Hematopoietic multipotent progenitor cell treated with erythropoietin and hydrocortisone succinate and interleukin-3 and kit ligand, for 8 days (in vitro differentiated cells): ENCODE measurements at regions not wholly inside any gene's neighbourhood (a gene's known extent, or its start where the extent isn't known, plus 50 kb on each side); places are given as distances from the start of the nearest gene placed in this dataset.
"Not testable (repeated sequence)": the region's sequence is repeated elsewhere in the genome, so short reads cannot be mapped to it uniquely, and the experiment has no call there.

ENCODE experiments used
- DNase-seq: peaks from one replicate; pipeline ENCODE4 v3.0.0-alpha.2; 2015

DNA sequence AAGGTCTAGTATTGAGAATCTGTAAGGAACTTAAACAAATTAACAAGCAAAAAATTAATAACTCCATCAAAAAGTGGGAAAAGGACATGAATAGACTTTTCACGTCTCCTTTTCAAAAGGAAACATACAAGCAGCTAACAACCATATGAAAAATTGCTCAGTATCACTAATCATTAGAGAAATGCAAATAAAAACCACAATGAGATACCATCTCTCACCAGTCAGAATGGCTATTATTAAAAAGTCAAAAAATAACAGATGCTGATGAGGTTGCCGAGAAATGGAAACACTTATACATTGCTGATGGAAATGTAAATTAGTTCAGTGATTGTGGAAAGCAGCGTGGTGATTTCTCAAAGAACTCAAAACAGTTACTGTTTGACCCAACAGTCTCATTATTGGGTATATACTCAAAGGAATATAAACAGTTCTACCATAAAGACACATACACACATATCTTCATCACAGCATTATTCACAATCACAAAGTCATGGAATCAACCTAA lies 410.4 kb upstream of the SMIM31 start:
- DNase-seq, result no peak

DNA sequence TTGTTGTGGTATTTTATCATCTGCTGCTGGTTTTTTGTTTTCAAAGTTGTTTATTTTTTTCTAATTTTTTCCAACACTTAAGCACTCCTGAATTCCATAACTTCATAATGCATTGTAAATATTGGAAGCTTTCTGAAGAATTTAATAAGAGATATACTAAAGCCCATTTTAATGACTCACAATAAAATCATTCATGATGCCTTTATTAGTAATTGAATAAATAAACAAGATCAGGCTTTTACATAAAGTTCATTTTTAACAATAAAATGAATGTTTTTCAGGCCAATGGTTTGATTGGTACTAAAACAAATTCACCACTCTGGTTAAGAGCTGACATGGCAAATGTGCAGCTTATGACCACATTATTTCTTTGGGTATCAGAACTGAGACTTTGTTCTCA lies 408.2 kb upstream of the SMIM31 start:
- no peak for DNase-seq

DNA sequence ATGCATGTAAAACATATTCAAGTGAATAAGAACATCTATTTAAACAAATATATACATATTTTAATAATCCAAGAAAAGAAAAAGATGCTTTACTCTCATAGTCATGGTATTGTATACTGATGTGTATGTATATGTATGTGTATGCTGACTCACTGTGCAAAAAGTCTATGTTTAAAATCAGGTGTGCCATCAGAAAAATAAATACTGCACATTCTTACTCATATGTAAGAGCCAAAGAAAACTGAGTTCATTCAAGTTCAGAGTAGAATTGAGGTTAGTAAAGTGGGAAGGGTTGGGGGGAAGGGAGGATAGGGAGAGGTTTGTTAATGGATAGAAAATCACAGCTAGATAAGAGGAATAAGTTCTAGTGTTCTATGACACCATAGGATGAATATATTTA lies 403.9 kb upstream of the SMIM31 start:
- DNase-seq, result no peak

GRCh38 chr4:164350716-164351115 lies 403.2 kb upstream of the SMIM31 start:
- DNase-seq, result not testable (repeated sequence)

GRCh38 chr4:164357957-164358356 lies 396.0 kb upstream of the SMIM31 start:
- DNase-seq, result no peak

- DNase-seq, result no peak
Observed at GRCh38 chr4:164358400-164358799, 395.5 kb upstream of the SMIM31 start.

- DNase-seq, result no peak
Observed at GRCh38 chr4:164359881-164360280, 394.1 kb upstream of the SMIM31 start.

DNA sequence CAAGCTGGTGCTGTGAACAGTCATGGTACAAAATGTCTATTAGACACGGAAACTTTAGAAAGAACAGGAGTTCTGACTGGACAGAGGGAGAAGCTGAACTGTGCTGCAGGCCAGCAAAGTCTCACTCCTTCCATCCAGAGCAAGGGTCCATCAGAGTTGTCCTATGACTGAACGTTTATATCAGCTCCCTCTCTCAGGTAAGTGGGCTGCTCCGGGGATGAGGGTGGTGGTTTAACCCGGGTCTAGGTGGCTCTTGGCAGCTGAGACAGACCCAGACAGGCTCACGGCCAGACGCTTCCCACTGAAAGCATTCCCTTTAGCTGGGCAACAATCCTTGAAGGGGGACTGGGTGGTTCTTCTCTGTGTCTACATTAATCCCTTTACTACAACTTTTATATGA lies 385.0 kb upstream of the SMIM31 start:
- no peak for DNase-seq

DNA sequence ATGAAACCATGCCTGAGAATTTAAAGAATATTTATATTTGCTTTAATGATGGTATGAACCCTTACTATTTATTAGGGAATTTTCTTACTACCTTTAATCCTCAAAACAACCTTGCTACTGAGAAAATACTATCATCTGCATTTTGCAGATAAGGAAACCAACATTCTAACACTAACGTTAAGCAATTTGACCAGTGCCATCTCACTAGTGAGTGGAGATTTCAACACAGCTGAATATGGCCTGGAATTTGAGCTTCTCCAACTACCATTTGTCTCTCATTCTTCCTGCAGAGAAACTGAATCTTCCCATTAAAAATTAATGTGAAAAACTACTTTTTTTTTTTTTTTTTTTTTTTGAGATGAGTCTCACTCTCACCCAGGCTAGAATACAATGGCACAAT lies 380.9 kb upstream of the SMIM31 start:
- DNase-seq, result no peak

GRCh38 chr4:164377277-164377676 lies 376.7 kb upstream of the SMIM31 start:
- DNase-seq, result no peak

DNA sequence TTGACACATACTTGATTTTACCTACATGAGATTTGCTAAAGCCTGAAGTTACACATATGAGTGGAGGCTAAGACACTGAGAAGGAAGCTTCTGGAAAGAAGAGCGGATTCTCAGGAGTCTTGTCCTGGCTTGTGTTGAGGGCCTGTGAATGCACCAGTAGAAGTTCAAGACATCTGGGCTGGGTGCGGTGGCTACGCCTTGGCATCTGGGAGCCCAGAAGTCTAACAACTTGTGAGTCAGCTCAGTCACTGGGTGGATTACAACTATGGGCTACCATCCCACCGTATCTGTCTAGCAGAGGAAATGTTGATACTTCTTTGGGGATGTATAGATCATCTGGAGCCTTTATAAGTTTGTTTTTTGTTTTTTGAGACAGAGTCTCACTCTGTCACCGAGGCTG lies 375.6 kb upstream of the SMIM31 start:
- DNase-seq, result no peak

GRCh38 chr4:164379694-164380093 lies 374.2 kb upstream of the SMIM31 start:
- no peak for DNase-seq

DNA sequence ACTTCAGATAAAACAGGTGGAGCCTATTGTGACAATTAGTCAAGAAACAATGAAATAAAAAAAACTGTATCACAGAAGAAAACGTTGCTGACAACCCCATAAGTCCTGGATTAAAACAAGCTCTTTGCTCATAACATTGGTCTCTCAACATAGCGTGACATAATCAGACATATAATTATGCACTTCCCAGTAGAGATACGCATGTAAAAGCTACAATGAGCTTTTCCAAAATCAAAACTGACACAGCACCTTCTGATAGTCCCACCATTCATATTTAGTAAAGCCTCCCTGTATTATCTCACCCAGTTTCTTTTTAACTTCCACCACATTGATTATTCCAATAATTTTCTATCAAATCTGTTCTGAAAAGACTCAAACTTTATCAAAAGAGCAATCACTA lies 372.1 kb upstream of the SMIM31 start:
- DNase-seq, result no peak

DNA sequence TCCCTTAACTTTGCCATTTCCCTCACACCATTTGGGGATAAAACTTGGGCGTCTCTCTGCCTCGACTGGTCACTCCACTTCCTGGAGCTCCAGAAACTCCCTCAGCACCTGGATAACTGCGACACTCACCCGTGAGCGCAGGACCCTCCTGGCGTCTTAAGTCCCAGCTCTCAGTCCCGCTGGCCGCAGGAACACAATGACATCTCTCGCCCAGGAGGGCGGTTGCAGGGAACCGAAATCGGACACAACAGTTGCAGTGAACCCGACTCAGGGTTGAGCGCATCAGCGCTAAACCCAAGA lies 370.9 kb upstream of the SMIM31 start:
- no peak for DNase-seq

DNA sequence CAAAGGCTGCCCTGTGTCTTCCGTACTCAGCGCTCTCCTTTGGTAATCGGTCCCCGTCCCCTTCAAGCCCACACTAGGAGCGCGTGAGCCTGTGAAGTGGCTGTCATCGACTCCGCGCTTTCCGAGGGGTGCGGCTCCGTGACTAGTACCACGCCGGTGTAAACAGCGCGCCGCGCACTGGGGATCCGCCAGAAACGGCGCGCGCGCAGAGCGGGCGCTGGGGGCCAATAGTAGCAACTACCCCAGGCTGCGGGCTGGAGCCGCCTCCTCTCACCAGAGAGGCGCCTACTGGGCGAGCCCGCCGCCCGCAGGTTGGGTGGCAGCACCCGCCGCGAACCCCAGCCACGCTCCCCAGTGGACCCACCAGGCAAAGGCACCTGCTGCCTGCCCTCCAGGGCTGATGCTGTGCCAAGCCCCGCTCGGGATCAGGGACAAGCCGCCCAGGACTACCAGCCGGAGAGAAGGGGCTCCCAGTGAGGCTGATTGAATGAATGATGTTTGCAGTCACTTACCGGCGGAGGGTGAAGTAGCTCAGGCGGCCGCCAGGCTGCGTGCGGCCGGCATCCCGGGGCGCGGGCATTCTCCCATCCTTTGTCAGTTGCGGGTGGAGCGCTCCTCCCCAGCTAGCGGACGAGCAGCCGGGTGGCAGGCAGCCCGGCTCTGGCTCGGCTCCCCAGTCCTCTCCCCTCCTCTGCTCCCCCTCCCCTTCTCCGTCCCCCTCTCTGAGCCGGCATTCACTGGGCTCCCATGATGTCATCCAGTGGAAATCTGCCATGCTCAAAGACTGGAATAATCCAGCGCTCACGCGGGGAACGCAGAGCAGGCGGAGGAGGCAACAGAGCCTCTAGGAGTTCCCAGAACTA lies 370.3 kb upstream of the SMIM31 start:
- DNase-seq, result no peak

- no peak for DNase-seq
Observed at GRCh38 chr4:164384416-164384815, 369.5 kb upstream of the SMIM31 start.

DNA sequence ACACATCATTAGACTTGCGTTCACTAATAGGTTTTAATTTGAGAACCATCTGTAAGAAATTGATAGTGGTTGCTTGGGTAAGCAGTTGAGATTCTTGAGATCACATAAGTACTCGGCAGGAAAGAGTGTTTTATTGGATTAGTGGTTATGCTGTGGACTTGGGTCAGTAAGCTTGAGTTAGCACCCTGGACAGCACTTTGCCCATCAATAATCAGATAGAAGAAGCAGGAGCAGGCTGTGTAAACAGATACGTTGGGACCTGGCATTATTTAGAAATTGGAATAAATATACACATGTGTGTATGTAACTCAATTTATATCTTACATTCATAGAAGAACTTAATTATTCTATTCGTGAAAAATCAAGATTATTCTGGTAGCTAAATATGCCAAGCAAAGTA lies 357.5 kb upstream of the SMIM31 start:
- DNase-seq, result no peak

DNA sequence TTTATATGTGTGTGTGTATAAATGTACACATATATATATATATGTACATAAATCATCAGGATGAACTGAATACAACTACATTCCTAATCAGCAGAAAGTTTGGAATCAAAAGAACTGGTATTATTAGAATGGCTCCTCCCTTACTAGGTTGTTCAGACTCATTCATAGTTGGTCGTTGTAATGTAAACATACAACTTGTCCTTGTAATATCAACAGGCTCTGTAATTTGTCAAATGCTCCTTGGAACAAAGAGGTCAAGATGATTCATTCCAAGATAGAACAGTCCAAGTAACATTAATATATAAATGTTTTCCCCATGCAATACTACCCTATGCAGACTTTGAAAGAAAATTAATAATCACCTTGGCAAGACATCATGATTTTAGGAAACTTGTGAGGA lies 351.4 kb upstream of the SMIM31 start:
- no peak for DNase-seq

DNA sequence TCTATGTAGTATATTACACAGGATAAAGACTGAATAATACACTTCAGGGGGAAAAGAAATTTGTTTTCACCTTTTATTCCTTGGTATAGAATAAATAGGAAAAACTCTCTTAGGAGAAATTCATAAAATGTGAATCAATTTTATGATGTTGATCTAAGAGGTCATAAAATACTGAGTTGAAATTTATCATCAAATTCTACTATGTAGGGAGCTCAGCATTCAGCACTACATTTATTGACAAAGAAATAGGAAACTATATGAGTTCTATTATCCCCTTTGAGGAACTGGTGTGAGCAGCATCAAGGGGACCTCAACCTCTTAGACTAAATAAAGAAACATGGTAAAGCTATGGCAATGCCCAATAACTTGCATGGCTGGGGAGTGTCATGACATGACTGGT lies 348.2 kb upstream of the SMIM31 start:
- DNase-seq, result no peak

DNA sequence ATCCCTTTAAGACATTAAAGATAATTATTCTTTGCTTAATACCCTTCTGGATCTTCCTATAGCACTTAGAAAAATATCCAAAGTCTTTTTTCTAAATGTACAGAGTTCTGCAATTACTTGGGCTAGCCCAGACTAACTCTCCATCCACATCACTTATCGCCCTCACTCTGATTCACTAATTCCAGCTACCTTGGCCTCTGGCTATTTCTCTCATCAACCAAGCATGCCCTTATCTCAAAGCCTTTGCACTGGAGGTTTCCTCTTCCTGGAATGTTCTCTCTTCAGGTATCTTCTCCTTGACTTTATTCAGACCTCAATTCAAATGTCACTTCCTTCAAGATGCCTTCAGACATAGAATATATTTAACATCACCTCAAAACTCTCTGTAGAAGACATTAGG lies 345.1 kb upstream of the SMIM31 start:
- DNase-seq, result no peak

GRCh38 chr4:164410401-164410800 lies 343.5 kb upstream of the SMIM31 start:
- no peak for DNase-seq

GRCh38 chr4:164412246-164412645 lies 341.7 kb upstream of the SMIM31 start:
- DNase-seq, result no peak

GRCh38 chr4:164413743-164414142 lies 340.2 kb upstream of the SMIM31 start:
- no peak for DNase-seq

DNA sequence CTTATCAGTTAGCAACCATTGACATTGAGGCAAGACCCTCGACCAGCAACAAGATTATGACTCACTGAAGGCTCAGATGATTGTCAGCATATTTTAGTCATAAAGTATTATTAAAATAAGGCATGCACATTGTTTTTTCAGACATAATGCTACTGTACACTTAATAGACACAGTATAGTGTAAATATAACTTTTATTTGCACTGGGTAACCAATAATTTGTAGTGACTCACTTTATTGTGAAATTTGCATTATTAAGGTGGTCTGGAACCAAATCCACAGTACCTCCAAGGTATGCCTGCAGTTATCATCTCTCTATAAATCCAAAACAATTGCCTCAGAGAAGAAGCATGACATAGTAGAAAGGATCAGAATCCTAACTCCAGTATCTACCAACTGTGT lies 330.1 kb upstream of the SMIM31 start:
- DNase-seq, result no peak

DNA sequence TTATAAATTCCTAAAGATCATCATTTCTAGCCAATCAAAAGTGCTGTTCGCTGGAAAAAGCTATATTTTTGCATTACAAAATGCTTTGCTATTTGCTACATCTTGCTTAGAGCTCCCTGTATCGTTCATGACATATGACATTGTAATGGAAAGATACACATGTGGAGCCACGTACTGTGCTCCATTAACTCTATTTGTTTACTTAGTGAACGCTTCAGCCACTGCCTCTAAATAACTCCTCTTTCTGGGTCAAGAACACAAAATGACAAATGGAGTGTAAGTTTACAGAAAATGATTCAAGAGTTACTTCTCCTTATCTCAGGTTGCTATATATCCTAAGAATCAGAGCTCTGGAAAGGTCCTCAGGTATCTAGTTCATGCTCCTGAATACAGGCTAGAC lies 329.1 kb upstream of the SMIM31 start:
- DNase-seq, result no peak
